BJ (cell line): ENCODE measurements at regions not wholly inside any gene's neighbourhood (a gene's known extent, or its start where the extent isn't known, plus 50 kb on each side); places are given as distances from the start of the nearest gene placed in this dataset.

Experiments
- CTCF ChIA-PET: fragments of 350-600 bp; formaldehyde crosslinking; extraction: SDS; loops from one replicate; lab custom pipeline; 2021; ENCODE audit warnings: antibody characterized with exemption, inconsistent platforms; lab: Yijun Ruan, JAX
- POLR2A ChIA-PET: fragments of 300-600 bp; sonication (Branson Sonifier 250); formaldehyde crosslinking; extraction: SDS; loops from one replicate; lab custom pipeline; 2021; ENCODE audit warnings: antibody characterized with exemption; lab: Charles Lee
- DNase-seq: peaks from one replicate; pipeline ENCODE4 v3.0.0-alpha.2; 2011; ENCODE audit warnings: low read depth
- H3K27me3 ChIP-seq: 2 replicates; pipeline ENCODE4 v1.6.0; 2011; ENCODE audit warnings: low read length; ENCODE audit not compliant: control insufficient read depth, insufficient read depth
- H3K36me3 ChIP-seq: 2 replicates; pipeline ENCODE4 v1.5.1; 2011; ENCODE audit warnings: low read length; ENCODE audit not compliant: control insufficient read depth, insufficient read depth
- H3K4me3 ChIP-seq: 2 replicates; pipeline ENCODE4 v1.5.1; 2011; ENCODE audit warnings: low read depth, mild to moderate bottlenecking, control low read depth, low read length
- CTCF ChIP-seq: IDR thresholded peaks from 2 replicates; pipeline ENCODE4 v1.5.1; 2011; ENCODE audit warnings: low read depth, mild to moderate bottlenecking, control low read depth, inconsistent platforms, low read length, moderate library complexity; ENCODE audit not compliant: insufficient read depth

- no peak for TF ChIP-seq CTCF
- Histone ChIP-seq H3K36me3 (no peaks in the 10 kb centered on the region), H3K27me3 (no peaks in the 10 kb centered on the region; the same call in none of the 2 replicates), H3K4me3 (no peak overlapping the region)
- no peak for DNase-seq
- ChIA-PET CTCF (no interaction called here), POLR2A (no interaction called here)
Measured at GRCh38 chr20:40760399-40760798, 71.4 kb upstream of the MAFB start.

- Histone ChIP-seq H3K36me3 (no peaks in the 10 kb centered on the region), H3K27me3 (no peaks in the 10 kb centered on the region; the same call in none of the 2 replicates), H3K4me3 (no peak overlapping the region)
- DNase-seq = no peak
- ChIA-PET CTCF (no interaction called here), POLR2A (no interaction called here)
- TF ChIP-seq CTCF = no peak
Measured at GRCh38 chr20:40763646-40764295, 74.7 kb upstream of the MAFB start.

GRCh38 chr20:40765814-40766480 lies 76.9 kb upstream of the MAFB start:
- Histone ChIP-seq H3K36me3 (no peaks in the 10 kb centered on the region), H3K4me3 (no peak overlapping the region), H3K27me3 (no peaks in the 10 kb centered on the region; the same call in 1 of the 2 replicates)
- ChIA-PET POLR2A (no interaction called here), CTCF (no interaction called here)
- DNase-seq = no peak
- no peak for TF ChIP-seq CTCF

GRCh38 chr20:40766790-40767614 lies 78.0 kb upstream of the MAFB start:
- DNase-seq = no peak
- ChIA-PET POLR2A (no interaction called here), CTCF (no interaction called here)
- Histone ChIP-seq H3K36me3 (no peaks in the 10 kb centered on the region), H3K27me3 (no peaks in the 10 kb centered on the region; the same call in 1 of the 2 replicates), H3K4me3 (no peak overlapping the region)
- no peak for TF ChIP-seq CTCF

GRCh38 chr20:40767615-40767924 lies 78.5 kb upstream of the MAFB start:
- no peak for DNase-seq
- ChIA-PET POLR2A (no interaction called here), CTCF (no interaction called here)
- no peaks in the 10 kb centered on the region; the same call in 1 of the 2 replicates for H3K27me3 ChIP-seq
- no peaks in the 10 kb centered on the region for H3K36me3 ChIP-seq
- H3K4me3 ChIP-seq = no peak overlapping the region
- TF ChIP-seq CTCF = no peak
